Keratinocyte (primary cell): ENCODE measurements at regions not wholly inside any gene's neighbourhood (a gene's known extent, or its start where the extent isn't known, plus 50 kb on each side); places are given as distances from the start of the nearest gene placed in this dataset.

Experiments
- DNase-seq: peaks from one replicate; pipeline ENCODE4 v3.0.0-alpha.2; 2011; ENCODE audit warnings: low read depth, missing footprints, low spot score
- FAIRE-seq: peaks from 2 replicates; lab custom pipeline; 2011; peaks lifted over from hg19 to GRCh38; lab: Jason Lieb, UNC
- H2AFZ ChIP-seq: 2 replicates; pipeline ENCODE4 v1.6.0; 2012; ENCODE audit warnings: low read length, control low read depth, inconsistent platforms; ENCODE audit not compliant: control insufficient read depth
- H3K27ac ChIP-seq: 2 replicates; pipeline ENCODE4 v1.5.1; 2011; ENCODE audit warnings: low read length; ENCODE audit not compliant: control insufficient read depth, insufficient read depth
- H3K27me3 ChIP-seq: 3 replicates; pipeline ENCODE4 v1.6.0; 2011; ENCODE audit warnings: low read length; ENCODE audit not compliant: control insufficient read depth, insufficient read depth; ENCODE audit errors: extremely low read depth
- H3K36me3 ChIP-seq, 2 experiments: 2 replicates in 1 of 2; 3 replicates in 1 of 2; pipeline ENCODE4 v1.5.1; 2011; ENCODE audit warnings: low read length in 2 of 2, mild to moderate bottlenecking in 1 of 2; ENCODE audit not compliant: control insufficient read depth in 2 of 2, insufficient read depth in 2 of 2; ENCODE audit errors: extremely low read depth in 1 of 2
- H3K4me1 ChIP-seq: 3 replicates; pipeline ENCODE4 v1.5.1; 2011; ENCODE audit warnings: low read length; ENCODE audit not compliant: control insufficient read depth, insufficient read depth; ENCODE audit errors: extremely low read depth
- H3K4me2 ChIP-seq: 3 replicates; pipeline ENCODE4 v1.6.0; 2011; ENCODE audit warnings: low read depth, low read length; ENCODE audit not compliant: control insufficient read depth, insufficient read depth; ENCODE audit errors: extremely low read depth
- H3K4me3 ChIP-seq, 3 experiments: fragments of 200-600 bp in 1 of 3; sonication (generic) in 1 of 3; 2 replicates in 2 of 3; 3 replicates in 1 of 3; pipeline ENCODE4 v1.5.1; 2011 to 2016; ENCODE audit warnings: low read length in 3 of 3, mild to moderate bottlenecking in 3 of 3, control low read depth in 2 of 3, inconsistent platforms in 1 of 3, low read depth in 1 of 3, mixed read lengths in 1 of 3, mixed run types in 1 of 3, moderate library complexity in 1 of 3; ENCODE audit not compliant: control insufficient read depth in 2 of 3, insufficient read depth in 2 of 3; ENCODE audit errors: extremely low read depth in 1 of 3
- H3K79me2 ChIP-seq: 2 replicates; pipeline ENCODE4 v1.6.0; 2012; ENCODE audit warnings: low read length; ENCODE audit not compliant: control insufficient read depth, insufficient read depth
- H3K9ac ChIP-seq: 3 replicates; pipeline ENCODE4 v1.6.0; 2011; ENCODE audit warnings: low read length; ENCODE audit not compliant: control insufficient read depth, insufficient read depth; ENCODE audit errors: extremely low read depth
- H3K9me1 ChIP-seq: 3 replicates; pipeline ENCODE4 v1.6.0; 2011; ENCODE audit warnings: low read length; ENCODE audit not compliant: control insufficient read depth, insufficient read depth; ENCODE audit errors: extremely low read depth
- H3K9me3 ChIP-seq: 2 replicates; pipeline ENCODE4 v1.5.1; 2012; ENCODE audit warnings: low read depth, low read length; ENCODE audit not compliant: control insufficient read depth
- H4K20me1 ChIP-seq: 3 replicates; pipeline ENCODE4 v1.6.0; 2011; ENCODE audit warnings: low read length; ENCODE audit not compliant: control insufficient read depth, insufficient read depth; ENCODE audit errors: extremely low read depth
- EZH2 ChIP-seq: IDR thresholded peaks from one replicate; pipeline ENCODE4 v1.6.1; 2012; ENCODE audit warnings: inconsistent platforms, mild to moderate bottlenecking, low read length, moderate library complexity
- dilution Hi-C: fragments of 300-500 bp; cut with MboI; formaldehyde crosslinking; loops from one replicate; pipeline ENCODE4 v1.7.0; 2020; ENCODE audit warnings: low sequenced_read_pairs; ENCODE audit not compliant: extremely low pct_ligation_motif_present
- TF ChIP-seq, protein P1 (sequence below), 3 experiments: IDR thresholded peaks in 1 of 3; conservative IDR thresholded peaks in 1 of 3; optimal IDR thresholded peaks in 1 of 3; 2 replicates in 2 of 3; 3 replicates in 1 of 3; pipeline versions ENCODE3 to v1.5.1; 2011; ENCODE audit warnings: low read length in 3 of 3, mild to moderate bottlenecking in 3 of 3, moderate library complexity in 2 of 3, control low read depth in 1 of 3, inconsistent platforms in 1 of 3; ENCODE audit not compliant: insufficient read depth in 2 of 3; ENCODE audit errors: extremely low read depth in 1 of 3

DNA sequence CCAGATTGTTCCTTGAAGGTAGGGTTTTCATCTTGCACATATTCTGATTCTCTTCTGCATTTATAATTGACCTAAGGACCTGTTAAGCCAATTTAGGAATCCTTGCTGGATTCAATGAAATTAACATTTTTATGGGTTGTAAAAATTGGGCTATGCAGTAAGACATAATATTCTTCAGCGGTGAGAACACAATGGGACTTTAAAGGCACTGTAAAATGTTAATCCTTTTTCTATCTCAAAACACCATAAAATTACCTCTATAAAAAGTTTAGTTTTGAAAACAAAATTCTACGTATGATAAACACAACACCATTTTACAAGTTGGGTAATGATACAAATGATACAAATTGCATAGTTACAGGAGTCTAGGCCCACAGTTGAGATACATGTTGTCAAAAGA is 169.2 kb upstream of the DTNA start:
- Histone ChIP-seq H3K4me3 (no peak overlapping the region), H3K27ac (no peak overlapping the region), H3K79me2 (no peaks in the 10 kb centered on the region), H3K9me1 (no peaks in the 10 kb centered on the region), H3K9ac (no peak overlapping the region), H3K9me3 (no peaks in the 10 kb centered on the region), H3K4me1 (no peaks in the 10 kb centered on the region), H3K4me2 (no peak overlapping the region), H4K20me1 (no peaks in the 10 kb centered on the region), H2AFZ (no peak overlapping the region), H3K27me3 (no peaks in the 10 kb centered on the region), H3K36me3 (no peaks in the 10 kb centered on the region)
- no peak for FAIRE-seq
- DNase-seq = no peak
- dilution Hi-C loops = no loop called here
- TF ChIP-seq EZH2 = no peak
- TF ChIP-seq, protein P1, sequence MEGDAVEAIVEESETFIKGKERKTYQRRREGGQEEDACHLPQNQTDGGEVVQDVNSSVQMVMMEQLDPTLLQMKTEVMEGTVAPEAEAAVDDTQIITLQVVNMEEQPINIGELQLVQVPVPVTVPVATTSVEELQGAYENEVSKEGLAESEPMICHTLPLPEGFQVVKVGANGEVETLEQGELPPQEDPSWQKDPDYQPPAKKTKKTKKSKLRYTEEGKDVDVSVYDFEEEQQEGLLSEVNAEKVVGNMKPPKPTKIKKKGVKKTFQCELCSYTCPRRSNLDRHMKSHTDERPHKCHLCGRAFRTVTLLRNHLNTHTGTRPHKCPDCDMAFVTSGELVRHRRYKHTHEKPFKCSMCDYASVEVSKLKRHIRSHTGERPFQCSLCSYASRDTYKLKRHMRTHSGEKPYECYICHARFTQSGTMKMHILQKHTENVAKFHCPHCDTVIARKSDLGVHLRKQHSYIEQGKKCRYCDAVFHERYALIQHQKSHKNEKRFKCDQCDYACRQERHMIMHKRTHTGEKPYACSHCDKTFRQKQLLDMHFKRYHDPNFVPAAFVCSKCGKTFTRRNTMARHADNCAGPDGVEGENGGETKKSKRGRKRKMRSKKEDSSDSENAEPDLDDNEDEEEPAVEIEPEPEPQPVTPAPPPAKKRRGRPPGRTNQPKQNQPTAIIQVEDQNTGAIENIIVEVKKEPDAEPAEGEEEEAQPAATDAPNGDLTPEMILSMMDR (optimal IDR thresholded peaks at IDR 0.05 in 1 of 3, IDR thresholded peaks at IDR 0.05 in 1 of 3, conservative IDR thresholded peaks at IDR 0.05 in 1 of 3; ENCODE audit: extremely low read depth in 1 of 3, insufficient read depth in 2 of 3, low read length in 3 of 3) = no peak

DNA sequence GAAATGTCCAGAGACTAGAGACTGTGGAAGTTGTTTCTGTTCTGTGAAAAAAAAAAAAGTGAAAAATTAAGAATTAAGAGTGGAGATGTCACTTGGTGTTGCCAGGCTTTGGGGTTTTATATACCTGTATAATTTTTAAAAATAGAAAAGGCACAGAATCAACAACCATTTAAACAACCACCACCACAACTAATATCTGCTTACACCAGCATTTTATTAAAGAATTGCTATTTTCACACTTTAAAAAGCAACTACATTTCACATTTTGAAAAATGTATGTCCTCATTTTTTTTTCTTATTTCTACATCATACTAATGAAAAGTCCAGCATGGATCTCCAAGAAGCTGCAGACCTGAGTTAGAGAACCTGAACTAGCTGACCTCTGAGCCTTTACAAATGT is 167.5 kb upstream of the DTNA start:
- Histone ChIP-seq H3K27me3 (no peaks in the 10 kb centered on the region), H3K4me2 (no peak overlapping the region), H3K27ac (no peak overlapping the region), H3K4me1 (no peaks in the 10 kb centered on the region), H3K79me2 (no peaks in the 10 kb centered on the region), H3K4me3 (no peak overlapping the region), H3K9ac (no peak overlapping the region), H2AFZ (no peak overlapping the region), H3K9me1 (no peaks in the 10 kb centered on the region), H3K36me3 (no peaks in the 10 kb centered on the region), H4K20me1 (no peaks in the 10 kb centered on the region), H3K9me3 (no peaks in the 10 kb centered on the region)
- no peak for DNase-seq
- FAIRE-seq = no peak
- dilution Hi-C loops = no loop called here
- TF ChIP-seq, protein P1 (optimal IDR thresholded peaks at IDR 0.05 in 1 of 3, IDR thresholded peaks at IDR 0.05 in 1 of 3, conservative IDR thresholded peaks at IDR 0.05 in 1 of 3; ENCODE audit: extremely low read depth in 1 of 3, insufficient read depth in 2 of 3, low read length in 3 of 3) = no peak
- no peak for TF ChIP-seq EZH2
